Right lobe of liver (tissue), 6 donors: ENCODE measurements at regions not wholly inside any gene's neighbourhood (a gene's known extent, or its start where the extent isn't known, plus 50 kb on each side); places are given as distances from the start of the nearest gene placed in this dataset.

Source experiments
- ATAC-seq, 4 donors: fragments of 200-7000 bp; cut with Tn5 transposase; one replicate each; pipeline ENCODE4 v1.9.1; 2020; ENCODE audit warnings: mild to moderate bottlenecking in 4 of 4, moderate library complexity in 4 of 4
- DNase-seq, 3 donors: peaks; one replicate each; pipeline ENCODE4 v3.0.0-alpha.2; 2020
- H3K27ac ChIP-seq, 3 donors: fragments of 200-600 bp; one replicate each; pipeline ENCODE4 v1.8.0; 2022
- H3K27me3 ChIP-seq, 2 donors: fragments of 200-600 bp; one replicate each; pipeline ENCODE4 v1.8.0; 2022
- H3K36me3 ChIP-seq, 4 donors: fragments of 200-600 bp; sonication (generic) in 1 of 4; one replicate each; pipeline versions ENCODE4 v1.5.1 to v1.8.0; 2017 to 2022; ENCODE audit warnings: control low read depth in 1 of 4
- H3K4me1 ChIP-seq, 4 donors: fragments of 200-600 bp; sonication (generic) in 1 of 4; one replicate each; pipeline versions ENCODE4 v1.5.1 to v1.8.0; 2017 to 2022; ENCODE audit warnings: control low read depth in 1 of 4
- H3K4me3 ChIP-seq, 3 donors: fragments of 200-600 bp; one replicate each; pipeline ENCODE4 v1.8.0; 2022
- H3K9me3 ChIP-seq, 4 donors: fragments of 200-600 bp; sonication (generic) in 1 of 4; one replicate each; pipeline versions ENCODE4 v1.5.1 to v1.8.0; 2017 to 2022; ENCODE audit warnings: control low read depth in 1 of 4
- CTCF ChIP-seq, 4 donors: fragments of 200-600 bp in 3 of 4; fragments of 450-650 bp in 1 of 4; IDR thresholded peaks; one replicate each; pipeline versions ENCODE4 v1.5.1 to v1.8.0; 2016 to 2022; ENCODE audit warnings: antibody characterized with exemption in 4 of 4, mild to moderate bottlenecking in 2 of 4
- POLR2A ChIP-seq: fragments of 450-650 bp; IDR thresholded peaks from one replicate; pipeline ENCODE4 v1.6.1; 2017; ENCODE audit warnings: antibody characterized with exemption, mild to moderate bottlenecking
- WGBS: methylation state at CpG from one replicate; pipeline ENCODE4 v1.1.6; 2018; ENCODE audit warnings: low coverage, low lambda C conversion rate; ENCODE audit not compliant: insufficient coverage; ENCODE audit errors: missing lambda C conversion rate; 5-methylcytosine and 5-hydroxymethylcytosine counted together
- intact Hi-C, 2 donors: fragments of 100-400 bp; cut with DNase I; formaldehyde crosslinking; loops; one replicate each; pipeline versions ENCODE4 v1.11.2 to v1.14.1; 2022
- donor health status: DM: no; HTN: yes; CAD: no.
- donor health status: DM: no; HTN: no; CAD: no.
- donor health status: DM: no; HTN: no; CAD: no.
- donor health status: DM: no; HTN: yes; CAD: no.
- donor health status: DM: no; HTN: yes; CAD: no.

- DNase-seq, result no peak
- TF ChIP-seq POLR2A (no peak), CTCF (IDR thresholded peaks at IDR 0.05) (no peak)
- intact Hi-C loops, result no loop called here
These were observed 462.3 kb upstream of the JARID2 start for GRCh38 chr6:14783594-14783993.

GRCh38 chr6:14784596-14785492 is 461.0 kb upstream of the JARID2 start:
- no peaks in the 10 kb centered on the region for H3K36me3 ChIP-seq
- intact Hi-C loops, result no loop called here
- ATAC-seq (no peak), DNase-seq (no peak)
- no peak overlapping the region for H3K4me3 ChIP-seq
- no peak overlapping the region for H3K27ac ChIP-seq
- H3K9me3 ChIP-seq, result no peaks in the 10 kb centered on the region
- no peaks in the 10 kb centered on the region for H3K27me3 ChIP-seq
- TF ChIP-seq CTCF (IDR thresholded peaks at IDR 0.05) (no peak), POLR2A (no peak)
- 58% methylated on average over 12 of the region's 15 CpGs for WGBS
- no peaks in the 10 kb centered on the region for H3K4me1 ChIP-seq

More at GRCh38 chr6:14783594-14783993, 462.3 kb upstream of the JARID2 start:
- WGBS, result no CpG with 5 or more reads among the region's 35 CpGs
- H3K27me3 ChIP-seq, result no peaks in the 10 kb centered on the region
- H3K9me3 ChIP-seq, result no peaks in the 10 kb centered on the region
- no peak for ATAC-seq
- no peak overlapping the region for H3K4me3 ChIP-seq
- no peak overlapping the region for H3K27ac ChIP-seq
- H3K36me3 ChIP-seq, result no peaks in the 10 kb centered on the region
- no peaks in the 10 kb centered on the region for H3K4me1 ChIP-seq

GRCh38 chr6:14785493-14785790 is 460.4 kb upstream of the JARID2 start:
- H3K27me3 ChIP-seq, result no peaks in the 10 kb centered on the region
- no peaks in the 10 kb centered on the region for H3K9me3 ChIP-seq
- no peaks in the 10 kb centered on the region for H3K4me1 ChIP-seq
- no peaks in the 10 kb centered on the region for H3K36me3 ChIP-seq
- no peak overlapping the region for H3K4me3 ChIP-seq
- no peak for DNase-seq
- H3K27ac ChIP-seq, result no peak overlapping the region
- intact Hi-C loops, result no loop called here
- TF ChIP-seq POLR2A (no peak), CTCF (IDR thresholded peaks at IDR 0.05) (no peak)
- ATAC-seq, result no peak
- WGBS, result 92% methylated on average over 2 of the region's 2 CpGs

GRCh38 chr6:14786008-14786407 is 459.9 kb upstream of the JARID2 start:
- Histone ChIP-seq H3K27ac (no peak overlapping the region), H3K27me3 (no peaks in the 10 kb centered on the region), H3K4me3 (no peak overlapping the region), H3K36me3 (no peaks in the 10 kb centered on the region), H3K9me3 (no peaks in the 10 kb centered on the region), H3K4me1 (no peaks in the 10 kb centered on the region)
- 89% methylated on average over 3 of the region's 3 CpGs for WGBS
- intact Hi-C loops, result no loop called here
- DNase-seq (no peak), ATAC-seq (no peak)
- TF ChIP-seq CTCF (IDR thresholded peaks at IDR 0.05), result no peak
- no peak for TF ChIP-seq POLR2A
